B cell (primary cell): ENCODE measurements at regions not wholly inside any gene's neighbourhood (a gene's known extent, or its start where the extent isn't known, plus 50 kb on each side); places are given as distances from the start of the nearest gene placed in this dataset.

Experiments used
- ATAC-seq: fragments of 200-7000 bp; cut with Tn5 transposase; one replicate; pipeline ENCODE4 v1.10.0; 2021; ENCODE audit warnings: low read depth, mild to moderate bottlenecking, moderate number of reproducible peaks, moderate library complexity
- CTCF ChIA-PET: fragments of 350-600 bp; sonication (Branson Sonifier 250); formaldehyde crosslinking; loops from one replicate; lab custom pipeline; 2021; ENCODE audit warnings: antibody characterized with exemption, inconsistent platforms; lab: Charles Lee
- POLR2A ChIA-PET: fragments of 350-600 bp; sonication (Branson Sonifier 250); formaldehyde crosslinking; loops from one replicate; lab custom pipeline; 2021; ENCODE audit warnings: antibody characterized with exemption; lab: Charles Lee
- DNase-seq: peaks from one replicate; pipeline ENCODE4 v3.0.0; 2013
- H2AFZ ChIP-seq: 2 replicates; pipeline ENCODE4 v1.6.1; 2012; ENCODE audit warnings: mild to moderate bottlenecking, low read depth, low read length; ENCODE audit not compliant: insufficient read depth, poor library complexity, severe bottlenecking
- H3K27ac ChIP-seq, 2 donors: 1 replicate in 1 of 2; 2 replicates in 1 of 2; pipeline ENCODE4 v1.5.1; 2012 to 2013; ENCODE audit warnings: low read length in 2 of 2, mild to moderate bottlenecking in 2 of 2, moderate library complexity in 1 of 2
- H3K27me3 ChIP-seq, 4 experiments: fragments of 200-600 bp in 1 of 4; sonication (generic) in 1 of 4; replicated peaks in 1 of 4; 1 replicate in 2 of 4; 2 replicates in 2 of 4; pipeline versions ENCODE4 v1.6.1 to v1.7.0; 2013 to 2016; ENCODE audit warnings: low read length in 3 of 4, mild to moderate bottlenecking in 2 of 4, mixed read lengths in 1 of 4, moderate library complexity in 1 of 4; ENCODE audit not compliant: insufficient read depth in 4 of 4, control insufficient read depth in 3 of 4; ENCODE audit errors: control extremely low read depth in 1 of 4
- H3K36me3 ChIP-seq, 2 experiments: replicated peaks in 1 of 2; 1 replicate in 1 of 2; 2 replicates in 1 of 2; pipeline versions ENCODE4 v1.6.1 to v1.7.1; 2013; ENCODE audit warnings: low read length in 1 of 2; ENCODE audit not compliant: insufficient read depth in 2 of 2, control insufficient read depth in 1 of 2; ENCODE audit errors: control extremely low read depth in 1 of 2, extremely low read depth in 1 of 2
- H3K4me1 ChIP-seq, 2 donors: fragments of 200-600 bp in 1 of 2; sonication (generic) in 1 of 2; 1 replicate in 1 of 2; 2 replicates in 1 of 2; pipeline versions ENCODE4 v1.5.1 to v1.6.1; 2013 to 2017; ENCODE audit warnings: low read length in 2 of 2; ENCODE audit not compliant: control insufficient read depth in 2 of 2, insufficient read depth in 2 of 2
- H3K4me2 ChIP-seq: replicated peaks from 2 replicates; pipeline ENCODE3; 2012; ENCODE audit warnings: mild to moderate bottlenecking, low read depth, low read length; ENCODE audit not compliant: poor library complexity, severe bottlenecking
- H3K4me3 ChIP-seq, 5 experiments: fragments of 200-600 bp in 1 of 5; sonication (generic) in 1 of 5; 1 replicate in 3 of 5; 2 replicates in 2 of 5; pipeline versions ENCODE4 v1.5.1 to v1.7.0; 2011 to 2016; ENCODE audit warnings: low read length in 4 of 5, mild to moderate bottlenecking in 4 of 5, low read depth in 2 of 5, control low read depth in 1 of 5, moderate library complexity in 1 of 5; ENCODE audit not compliant: insufficient read depth in 1 of 5; ENCODE audit errors: control extremely low read depth in 1 of 5, extremely low read depth in 1 of 5
- H3K79me2 ChIP-seq: fragments of 200-600 bp; sonication (generic); one replicate; pipeline ENCODE4 v1.6.0; 2016; ENCODE audit warnings: low read length; ENCODE audit not compliant: control insufficient read depth, insufficient read depth
- H3K9ac ChIP-seq: fragments of 200-600 bp; sonication (generic); 2 replicates; pipeline ENCODE4 v1.6.1; 2017; ENCODE audit warnings: mild to moderate bottlenecking, low read length, moderate library complexity
- H3K9me3 ChIP-seq, 3 donors: one replicate each; pipeline versions ENCODE4 v1.6.1 to v1.7.1; 2013; ENCODE audit warnings: low read length in 2 of 3; ENCODE audit not compliant: control insufficient read depth in 2 of 3, insufficient read depth in 1 of 3; ENCODE audit errors: control extremely low read depth in 1 of 3
- H4K20me1 ChIP-seq: 2 replicates; pipeline ENCODE4 v1.6.0; 2012; ENCODE audit warnings: mild to moderate bottlenecking, low read length; ENCODE audit not compliant: insufficient read depth, control insufficient read depth, poor library complexity, severe bottlenecking
- H3K27ac Mint-ChIP-seq: one replicate; pipeline ENCODE4 v1.8.0; 2021; ENCODE audit warnings: mixed read lengths
- H3K27me3 Mint-ChIP-seq: one replicate; pipeline ENCODE4 v1.8.0; 2021; ENCODE audit warnings: mixed read lengths
- H3K4me1 Mint-ChIP-seq: one replicate; pipeline ENCODE4 v1.8.0; 2021; ENCODE audit warnings: mixed read lengths
- H3K4me3 Mint-ChIP-seq: one replicate; pipeline ENCODE4 v1.8.0; 2021; ENCODE audit warnings: mixed read lengths
- H3K9me3 Mint-ChIP-seq: one replicate; pipeline ENCODE4 v1.8.0; 2022; ENCODE audit warnings: mixed read lengths; ENCODE audit not compliant: insufficient read depth
- EZH2 ChIP-seq: IDR thresholded peaks from 2 replicates; pipeline ENCODE4 v1.6.1; 2012; ENCODE audit warnings: borderline replicate concordance, low read depth, mild to moderate bottlenecking, moderate library complexity, low read length; ENCODE audit not compliant: insufficient read depth, poor library complexity, severe bottlenecking
- WGBS: methylation state at CpG from one replicate; pipeline ENCODE4 v1.1.5; 2013; ENCODE audit warnings: missing lambda C conversion rate; ENCODE audit not compliant: insufficient coverage; 5-methylcytosine and 5-hydroxymethylcytosine counted together
- intact Hi-C: fragments of 100-400 bp; cut with micrococcal nuclease; formaldehyde crosslinking; loops from one replicate; pipeline ENCODE4 v1.10.0; 2022
- TF ChIP-seq, protein P1 (sequence below): fragments of 200-600 bp; IDR thresholded peaks from one replicate; pipeline ENCODE4 v1.8.0; 2022; ENCODE audit warnings: antibody characterized with exemption, mild to moderate bottlenecking

DNA sequence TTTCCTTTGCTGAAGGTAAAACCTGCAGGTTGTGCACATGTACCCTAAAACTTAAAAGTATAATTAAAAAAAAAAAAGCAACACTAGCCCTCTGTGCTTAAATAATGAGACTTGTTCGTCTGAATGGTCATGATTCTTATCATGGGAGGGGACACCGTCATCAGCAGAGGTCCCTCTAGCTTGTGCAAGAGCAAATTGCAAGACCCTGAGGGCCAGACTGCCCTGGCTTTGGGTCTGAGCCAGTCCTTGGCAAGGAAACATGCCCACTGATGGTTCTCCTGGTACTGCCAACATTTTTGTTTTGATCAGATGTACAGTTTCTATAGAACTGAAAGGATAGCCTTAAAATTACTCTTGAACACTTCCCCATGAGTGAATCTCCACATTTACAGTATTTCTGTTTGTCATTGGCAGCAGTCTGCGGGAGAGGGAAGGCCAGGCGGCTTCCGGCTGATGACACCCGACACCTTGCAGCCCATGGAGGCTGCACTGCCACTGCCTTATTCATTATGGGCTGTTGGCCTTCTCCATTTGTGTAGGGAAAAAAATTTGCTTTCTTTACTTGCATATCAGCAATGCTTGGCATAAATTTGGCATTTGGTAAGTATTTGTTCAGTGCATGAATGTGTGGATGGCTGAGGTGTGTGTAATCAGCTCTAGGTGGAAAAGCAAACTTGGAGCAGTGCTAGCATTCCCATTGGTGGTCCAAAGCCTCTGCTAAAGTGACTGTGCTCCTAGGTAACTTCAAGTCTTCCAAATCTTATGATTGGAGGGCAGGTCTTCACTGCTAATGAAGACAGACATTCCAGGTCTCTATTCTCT is 161.6 kb upstream of the ALKAL2 start:
- Histone ChIP-seq H3K9ac (no peak overlapping the region), H3K4me1 (peaks cover 52 to 54% of the 10 kb centered on the region in 2 donors), H3K4me3 (no peak overlapping the region), H3K79me2 (no peaks in the 10 kb centered on the region), H3K36me3 (no peaks in the 10 kb centered on the region), H4K20me1 (no peaks in the 10 kb centered on the region), H3K27ac (no peak overlapping the region), H3K4me2 (no peak overlapping the region), H2AFZ (no peak overlapping the region), H3K9me3 (peaks cover 0 to 5% (median 0%) of the 10 kb centered on the region in 3 donors), H3K27me3 (no peaks in the 10 kb centered on the region)
- peaks cover 55% of the 10 kb centered on the region for H3K4me1 Mint-ChIP-seq
- DNase-seq = no peak
- TF ChIP-seq, protein P1, sequence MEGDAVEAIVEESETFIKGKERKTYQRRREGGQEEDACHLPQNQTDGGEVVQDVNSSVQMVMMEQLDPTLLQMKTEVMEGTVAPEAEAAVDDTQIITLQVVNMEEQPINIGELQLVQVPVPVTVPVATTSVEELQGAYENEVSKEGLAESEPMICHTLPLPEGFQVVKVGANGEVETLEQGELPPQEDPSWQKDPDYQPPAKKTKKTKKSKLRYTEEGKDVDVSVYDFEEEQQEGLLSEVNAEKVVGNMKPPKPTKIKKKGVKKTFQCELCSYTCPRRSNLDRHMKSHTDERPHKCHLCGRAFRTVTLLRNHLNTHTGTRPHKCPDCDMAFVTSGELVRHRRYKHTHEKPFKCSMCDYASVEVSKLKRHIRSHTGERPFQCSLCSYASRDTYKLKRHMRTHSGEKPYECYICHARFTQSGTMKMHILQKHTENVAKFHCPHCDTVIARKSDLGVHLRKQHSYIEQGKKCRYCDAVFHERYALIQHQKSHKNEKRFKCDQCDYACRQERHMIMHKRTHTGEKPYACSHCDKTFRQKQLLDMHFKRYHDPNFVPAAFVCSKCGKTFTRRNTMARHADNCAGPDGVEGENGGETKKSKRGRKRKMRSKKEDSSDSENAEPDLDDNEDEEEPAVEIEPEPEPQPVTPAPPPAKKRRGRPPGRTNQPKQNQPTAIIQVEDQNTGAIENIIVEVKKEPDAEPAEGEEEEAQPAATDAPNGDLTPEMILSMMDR = no peak
- no peak for TF ChIP-seq EZH2
- no peaks in the 10 kb centered on the region for H3K9me3 Mint-ChIP-seq
- ChIA-PET CTCF (no interaction called here), POLR2A (no interaction called here)
- H3K27me3 Mint-ChIP-seq = no peaks in the 10 kb centered on the region
- intact Hi-C loops = loop anchor here (5.0 kb wide), 1 partner anchor 228 kb away; the partner anchor contains the start of gene TMEM18
- H3K27ac Mint-ChIP-seq = no peak overlapping the region
- 98% methylated on average over 5 of the region's 6 CpGs for WGBS
- no peak overlapping the region for H3K4me3 Mint-ChIP-seq
- ATAC-seq = no peak

DNA sequence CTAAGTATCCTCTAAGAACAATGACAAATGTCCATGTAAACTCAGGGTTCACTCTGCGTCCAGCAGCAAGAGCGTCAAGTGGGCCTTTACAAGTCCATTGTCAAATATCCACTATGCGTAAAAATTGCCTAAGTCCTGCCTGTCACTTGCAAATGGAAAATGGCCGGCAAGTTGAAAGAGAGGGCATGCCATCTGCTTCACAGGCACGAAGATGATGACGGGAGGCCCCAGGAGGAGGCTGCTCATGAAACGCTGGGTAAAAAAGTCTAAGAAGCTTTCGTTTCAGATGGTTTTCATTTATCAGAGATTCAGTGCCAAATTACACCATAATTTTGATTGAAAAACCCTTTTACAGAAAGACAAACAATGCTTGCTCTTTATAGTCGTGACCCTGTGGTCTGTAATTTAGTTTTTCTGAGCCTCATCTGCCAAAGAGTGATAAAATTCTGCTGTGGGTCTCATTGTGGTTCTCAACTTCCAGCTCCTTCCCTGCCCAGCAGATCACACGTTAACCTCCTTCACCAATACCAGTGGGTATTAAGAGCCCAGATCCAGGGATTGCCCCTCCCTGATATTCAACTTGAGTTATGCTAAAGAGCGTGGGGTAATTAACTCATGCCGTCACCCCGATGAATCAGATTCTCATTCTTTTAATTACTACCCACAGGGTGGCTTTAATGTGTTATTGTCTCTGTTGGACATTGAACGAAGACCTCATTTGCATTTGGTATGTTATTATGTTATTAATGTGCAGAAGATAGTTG is 160.2 kb upstream of the ALKAL2 start:
- DNase-seq (no peak), ATAC-seq (no peak)
- Mint-ChIP-seq H3K27ac (no peak overlapping the region), H3K4me1 (peaks cover 55% of the 10 kb centered on the region), H3K27me3 (no peaks in the 10 kb centered on the region), H3K9me3 (no peaks in the 10 kb centered on the region), H3K4me3 (no peak overlapping the region)
- intact Hi-C loops = loop anchor here (5.0 kb wide), 1 partner anchor 229 kb away; the partner anchor contains the start of gene TMEM18
- peaks cover 49 to 52% of the 10 kb centered on the region in 2 donors for H3K4me1 ChIP-seq
- H4K20me1 ChIP-seq = no peaks in the 10 kb centered on the region
- H3K27ac ChIP-seq = peak overlapping the region in 1 of 2 donors; percentile 64
- no peak overlapping the region for H3K4me3 ChIP-seq
- H2AFZ ChIP-seq = peak overlapping the region; percentile 64
- ChIA-PET CTCF (interaction anchor here (1.5 kb wide), 1 partner anchor 11 kb away, joined by 3 read pairs; no protein-coding TSS in a partner anchor), POLR2A (no interaction called here)
- peaks cover 0 to 8% (median 0%) of the 10 kb centered on the region in 3 donors for H3K9me3 ChIP-seq
- H3K9ac ChIP-seq = no peak overlapping the region
- H3K79me2 ChIP-seq = no peaks in the 10 kb centered on the region
- H3K36me3 ChIP-seq = no peaks in the 10 kb centered on the region
- H3K27me3 ChIP-seq = no peaks in the 10 kb centered on the region
- WGBS = 99% methylated on average over 7 of the region's 14 CpGs
- peak overlapping the region; percentile 61 for H3K4me2 ChIP-seq
- no peak for TF ChIP-seq EZH2
- TF ChIP-seq, protein P1 = no peak
